HL-60 (cell line): ENCODE measurements at regions not wholly inside any gene's neighbourhood (a gene's known extent, or its start where the extent isn't known, plus 50 kb on each side); places are given as distances from the start of the nearest gene placed in this dataset.

Experiments used
- CTCF ChIP-seq: IDR thresholded peaks from one replicate; pipeline ENCODE4 v1.5.1; 2011; ENCODE audit warnings: low read length, control low read depth, inconsistent platforms; ENCODE audit not compliant: insufficient read depth
- GABPA ChIP-seq: IDR thresholded peaks from 2 replicates; pipeline ENCODE4 v1.6.1; 2012; ENCODE audit warnings: low read depth
- REST ChIP-seq: IDR thresholded peaks from 2 replicates; pipeline ENCODE4 v1.6.1; 2012; ENCODE audit warnings: low read depth; ENCODE audit not compliant: insufficient replicate concordance

GRCh38 chr12:115666168-115666567 lies 611.3 kb downstream of the MED13L start:
- TF ChIP-seq CTCF (no peak), REST (no peak), GABPA (no peak)
